C1 segment of cervical spinal cord (tissue), 14 donors: ENCODE measurements at regions not wholly inside any gene's neighbourhood (a gene's known extent, or its start where the extent isn't known, plus 50 kb on each side); places are given as distances from the start of the nearest gene placed in this dataset.
"Not testable (repeated sequence)": the region's sequence is repeated elsewhere in the genome, so short reads cannot be mapped to it uniquely, and the experiment has no call there.

Experiments
- DNase-seq, 14 donors: peaks; one replicate each; lab custom pipeline; 2025; lab: John Stamatoyannopoulos, UW

DNA sequence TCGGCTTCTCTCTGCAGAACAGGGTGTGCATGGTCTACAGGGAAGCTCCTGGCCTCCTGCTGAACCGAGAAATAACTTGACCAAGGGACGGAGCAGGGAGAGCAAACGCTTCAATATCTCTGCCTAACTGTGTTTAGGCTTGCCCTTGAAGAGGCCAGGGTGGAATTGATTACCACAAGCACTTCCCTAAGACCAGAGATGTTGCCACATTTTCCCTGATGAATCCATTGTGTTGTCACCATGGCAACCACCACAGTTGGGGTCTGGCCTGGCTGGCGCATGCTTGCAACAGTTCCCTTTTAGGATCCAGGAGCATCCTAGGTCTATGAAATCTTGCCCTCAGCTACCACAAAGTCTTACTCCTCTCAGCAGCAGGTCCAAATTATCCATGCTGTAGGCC lies 213.5 kb upstream of the SULF2 start:
- no peak for DNase-seq

DNA sequence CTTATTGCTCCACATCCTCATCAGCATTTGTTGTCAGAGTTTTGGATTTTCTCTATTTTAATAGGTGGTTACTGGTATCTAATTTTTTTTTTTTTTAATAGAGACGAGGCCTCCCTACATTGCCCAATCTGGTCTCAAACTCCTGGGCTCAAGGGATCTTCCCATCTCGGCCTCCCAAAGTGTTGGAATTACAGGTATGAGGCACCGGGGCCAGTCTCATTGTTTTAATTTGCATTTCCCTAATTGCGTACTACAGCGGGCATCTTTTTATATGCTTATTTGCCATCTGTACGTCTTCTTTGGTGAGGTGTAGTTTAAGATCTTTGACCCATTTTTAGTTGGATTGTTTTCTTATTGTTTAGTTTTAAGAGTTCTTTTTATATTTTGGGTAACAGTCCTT lies 210.4 kb upstream of the SULF2 start:
- no peak for DNase-seq

DNA sequence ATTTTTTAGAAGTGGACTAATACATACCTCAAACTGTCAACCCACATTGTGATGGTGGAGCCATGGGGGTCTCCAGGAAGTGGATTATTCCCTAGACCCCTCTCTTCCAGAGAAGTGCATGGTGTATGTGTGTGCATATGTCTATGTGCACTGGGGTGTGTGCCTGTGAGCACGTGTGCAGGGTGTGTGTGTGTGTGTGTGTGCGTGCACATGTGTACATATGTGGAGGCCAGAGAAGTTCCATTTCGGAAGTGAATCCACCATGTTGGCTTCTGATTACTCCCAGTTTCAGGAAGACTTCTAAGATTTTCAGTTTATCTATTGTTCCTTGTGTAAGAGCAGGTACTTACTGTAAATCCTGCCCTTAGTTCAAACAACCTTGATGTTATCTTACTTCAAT lies 208.5 kb upstream of the SULF2 start:
- DNase-seq, result no peak

DNA sequence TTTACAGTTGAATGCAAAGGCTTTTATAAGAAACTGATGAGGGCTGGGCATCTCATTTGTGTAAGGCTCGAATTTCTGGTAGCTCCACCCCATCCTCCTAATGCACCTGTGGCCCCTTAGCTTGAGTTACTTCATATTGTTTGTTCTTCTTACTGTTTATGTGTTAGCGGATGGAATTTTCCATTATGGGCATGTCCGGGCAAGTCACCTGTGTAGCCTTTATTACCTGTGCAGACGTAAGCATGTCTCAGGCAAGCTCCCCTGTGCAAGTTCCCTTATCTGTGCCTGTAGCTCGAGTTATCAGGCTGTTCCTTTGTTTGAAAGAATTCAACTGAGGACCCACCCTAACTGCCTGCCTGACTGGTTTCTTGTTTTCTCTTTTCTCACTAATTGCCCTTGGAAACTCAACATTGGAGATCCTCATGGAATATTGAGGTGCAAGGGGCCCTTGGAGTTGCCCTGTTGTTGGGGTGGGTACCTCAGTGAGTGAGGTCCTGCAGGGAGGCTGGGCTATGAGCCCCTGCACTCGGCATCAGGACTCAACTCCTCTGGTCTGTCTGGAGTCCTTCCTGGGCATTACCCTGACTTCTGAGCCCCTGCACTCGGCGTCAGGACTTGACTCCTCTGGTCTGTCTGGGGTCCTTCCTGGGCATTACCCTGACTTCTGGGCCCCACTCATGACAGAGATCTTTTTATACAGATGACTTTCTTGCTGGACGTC lies 207.9 kb upstream of the SULF2 start:
- no peak for DNase-seq

DNA sequence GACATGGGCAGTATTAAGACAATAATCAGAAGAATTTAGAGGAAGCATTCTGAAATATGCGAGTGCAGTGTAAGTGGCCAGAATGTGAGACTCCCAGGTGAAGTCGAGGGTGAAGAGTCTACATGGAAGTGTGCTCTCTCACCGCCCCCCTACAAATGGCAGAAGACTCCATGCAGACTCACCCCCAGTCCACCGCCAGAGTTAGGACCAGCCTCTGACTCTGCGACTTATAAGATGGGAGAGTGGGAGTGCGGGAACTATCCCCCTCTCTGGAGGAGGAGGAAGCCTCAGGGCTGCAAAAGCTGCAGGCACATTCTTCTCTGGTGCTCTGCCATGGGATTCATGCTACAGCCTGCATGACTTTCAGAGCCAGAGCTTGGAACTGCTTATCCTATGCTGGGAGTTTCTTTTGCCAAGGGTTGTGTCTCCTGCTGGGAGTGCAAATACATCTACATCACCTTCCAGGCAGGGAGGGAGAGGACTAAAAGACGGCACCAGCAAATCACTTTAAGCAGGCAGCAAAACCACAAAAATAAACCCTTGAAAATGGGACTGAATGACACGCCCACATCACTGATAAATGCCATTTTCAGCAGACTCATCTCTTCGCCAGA lies 206.7 kb upstream of the SULF2 start:
- no peak for DNase-seq

DNA sequence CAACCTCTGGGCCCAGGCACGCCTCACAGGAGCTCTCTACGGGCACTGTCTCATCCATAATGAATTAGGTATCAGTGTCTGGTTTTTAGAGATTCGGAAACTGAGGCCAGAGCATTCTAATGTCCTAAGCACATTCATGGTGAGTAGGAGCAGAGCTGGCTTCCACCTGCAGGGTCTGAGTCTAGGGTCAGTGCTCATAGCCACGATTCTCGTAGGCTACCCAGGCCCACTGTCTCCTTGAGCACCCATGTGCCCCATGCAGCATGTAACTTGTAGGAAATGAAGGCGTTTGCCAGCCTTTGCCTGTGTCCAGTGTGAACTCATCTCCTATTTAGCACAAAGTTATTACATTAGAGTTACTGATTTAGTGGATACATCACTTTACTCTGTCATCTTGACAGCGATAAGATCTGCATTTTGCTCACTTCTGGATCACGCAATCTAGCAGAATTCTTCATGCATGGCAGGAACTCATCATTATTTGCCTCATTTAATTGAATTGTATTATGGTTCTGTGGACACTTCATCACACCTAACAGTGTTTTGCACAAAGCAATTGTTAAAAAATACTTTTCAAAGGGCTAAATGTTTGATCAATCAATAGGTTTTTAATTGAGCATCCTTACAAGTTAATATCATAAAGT lies 205.3 kb upstream of the SULF2 start:
- DNase-seq, result no peak

DNA sequence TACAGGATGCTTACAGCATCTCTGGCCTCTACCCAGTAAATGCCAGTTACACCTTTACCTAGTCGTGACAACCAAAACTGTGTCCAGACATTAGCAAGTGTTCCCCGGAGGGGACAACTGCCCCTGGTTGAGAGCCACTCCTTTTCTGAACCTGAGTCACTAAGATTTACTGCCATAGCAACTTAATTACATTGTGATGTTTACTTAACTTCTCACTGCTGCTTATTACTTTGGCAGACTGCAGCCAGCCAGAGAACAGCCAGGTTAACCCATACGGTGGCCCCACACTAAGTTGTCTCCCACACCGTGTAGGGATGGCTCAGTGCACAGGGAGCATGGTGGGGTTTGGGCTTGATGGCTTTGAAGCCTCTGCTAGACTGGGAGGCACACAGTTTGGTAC lies 204.7 kb upstream of the SULF2 start:
- no peak for DNase-seq

DNA sequence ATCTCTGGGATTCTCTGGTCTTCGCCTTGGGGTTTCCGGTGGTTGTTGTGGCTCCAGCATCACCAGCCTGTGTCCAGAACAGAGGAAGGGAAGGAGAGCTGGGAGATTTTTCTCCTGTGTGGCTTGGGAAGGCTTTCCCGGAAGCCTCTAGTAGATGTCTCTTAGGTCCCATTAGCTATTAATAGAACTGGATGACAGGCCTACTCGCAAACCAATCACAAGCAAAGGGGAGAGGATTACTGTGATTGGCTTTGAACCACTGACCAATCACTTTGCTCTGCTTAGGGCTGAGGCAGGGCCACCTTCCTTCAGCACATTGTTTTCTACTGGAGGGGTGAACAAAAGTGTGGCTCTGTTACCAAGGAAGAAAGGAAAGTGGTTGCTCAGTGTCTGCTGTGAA lies 203.4 kb upstream of the SULF2 start:
- DNase-seq, result no peak

DNA sequence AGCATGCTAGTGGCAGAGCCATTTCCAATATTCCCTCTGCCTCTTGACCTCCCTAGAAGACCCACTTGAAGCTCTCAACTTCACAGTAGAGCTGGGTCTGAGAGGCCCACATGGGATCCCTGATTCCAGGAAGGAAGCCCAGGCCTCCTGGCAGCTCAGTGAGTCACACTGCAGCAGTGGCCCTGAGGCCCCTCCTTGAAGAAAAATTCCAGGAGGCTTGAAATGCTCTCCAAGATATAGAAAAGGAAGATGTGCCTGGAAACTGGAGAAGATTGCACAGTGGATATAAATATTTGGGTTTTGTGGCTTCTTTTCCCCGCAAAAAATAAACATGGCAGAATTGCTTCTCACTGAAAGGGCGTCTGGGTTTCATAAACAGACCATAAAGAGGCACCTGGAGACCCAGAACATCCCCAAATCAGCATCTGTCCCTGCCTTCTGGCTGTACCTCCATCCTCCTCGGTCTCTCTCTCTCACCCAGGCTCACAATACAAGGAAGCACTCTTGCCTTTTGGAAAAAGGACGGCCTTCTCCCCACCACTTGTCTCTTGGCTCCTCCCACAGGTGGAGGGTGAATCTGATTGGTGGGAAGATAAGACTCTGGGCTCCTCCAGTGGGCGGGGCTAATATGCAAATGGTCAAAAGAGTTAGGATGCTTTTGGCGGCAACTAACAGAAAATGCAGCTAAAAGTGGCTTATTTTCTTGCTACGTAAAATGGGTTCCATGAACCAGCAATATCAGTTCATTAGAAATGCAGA lies 200.0 kb upstream of the SULF2 start:
- no peak for DNase-seq

DNA sequence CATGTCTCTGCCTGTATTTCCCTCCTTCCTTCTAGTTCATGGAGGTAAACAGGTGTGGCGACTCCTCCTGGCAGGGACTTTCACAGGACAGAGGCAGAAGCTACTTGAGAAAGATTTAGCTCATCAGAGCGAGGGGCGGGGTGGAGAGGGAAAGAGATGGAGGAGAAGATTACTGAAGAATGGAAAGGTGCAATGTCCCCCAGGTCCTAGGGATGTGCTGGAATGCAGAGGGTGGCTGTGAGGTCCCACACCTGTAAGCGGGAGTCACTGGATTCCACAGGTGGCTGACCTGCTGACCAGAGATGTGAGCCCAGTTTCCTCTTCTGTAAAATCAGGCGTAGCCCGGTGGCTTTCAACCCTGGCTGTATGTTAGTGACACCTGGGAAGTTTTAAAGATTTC lies 199.2 kb upstream of the SULF2 start:
- no peak for DNase-seq

DNA sequence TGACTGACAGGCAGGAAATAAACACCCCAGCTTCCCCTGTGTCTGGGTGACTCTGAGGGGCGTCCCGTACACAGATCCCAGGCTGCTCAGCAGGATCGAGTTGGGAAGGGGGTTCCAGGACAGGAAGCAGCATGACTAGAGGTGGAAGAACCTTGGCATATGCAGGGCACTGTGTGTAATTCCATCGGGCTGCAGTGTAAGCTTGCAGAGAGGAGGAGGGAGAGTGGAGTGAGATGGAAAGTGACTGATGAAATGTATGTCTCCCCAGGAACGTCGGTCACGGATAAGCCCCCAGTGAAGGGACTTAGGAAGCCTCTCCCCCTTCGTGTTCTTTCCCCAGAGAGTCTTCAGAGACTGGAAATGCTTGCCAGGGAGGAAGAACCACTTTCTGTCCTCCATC lies 198.4 kb upstream of the SULF2 start:
- not testable (repeated sequence) for DNase-seq

DNA sequence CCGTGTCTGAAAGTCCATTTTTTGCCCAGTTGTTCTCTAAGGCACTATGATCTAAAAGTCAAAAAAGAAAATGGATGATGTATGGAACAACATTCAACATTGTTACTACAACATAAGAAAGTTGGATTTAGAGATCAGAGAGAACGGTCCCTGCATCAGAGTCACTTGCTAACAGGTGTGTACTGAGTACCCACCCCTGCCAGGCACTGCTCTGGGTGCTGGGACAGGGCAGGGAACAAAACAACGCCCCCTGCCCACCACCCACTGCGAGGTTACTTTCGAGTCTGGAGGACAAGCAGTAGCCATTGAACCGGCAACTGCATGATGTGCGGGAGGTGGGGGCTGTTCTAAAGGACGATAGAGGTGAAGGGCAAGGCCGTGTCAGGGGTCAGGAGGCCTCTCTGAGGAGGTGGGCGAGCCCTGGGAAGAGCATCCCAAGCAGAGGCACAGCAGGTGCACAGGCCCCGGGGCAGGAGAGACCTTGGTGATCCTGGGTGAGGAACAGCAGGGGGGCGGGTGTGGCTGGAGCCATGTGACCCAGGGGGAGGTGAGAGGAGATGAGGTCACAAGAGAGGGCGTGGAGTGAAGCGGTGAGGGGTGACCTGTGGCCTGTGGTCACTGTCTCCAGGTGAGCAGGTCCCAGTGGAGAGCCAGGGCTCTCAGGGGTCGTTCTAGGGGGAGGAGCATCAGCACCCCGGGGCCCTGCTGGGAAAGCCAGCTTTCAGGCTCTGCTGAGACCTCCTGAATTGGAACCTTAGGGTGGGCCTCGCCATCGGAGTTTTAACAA lies 197.5 kb upstream of the SULF2 start:
- no peak for DNase-seq

DNA sequence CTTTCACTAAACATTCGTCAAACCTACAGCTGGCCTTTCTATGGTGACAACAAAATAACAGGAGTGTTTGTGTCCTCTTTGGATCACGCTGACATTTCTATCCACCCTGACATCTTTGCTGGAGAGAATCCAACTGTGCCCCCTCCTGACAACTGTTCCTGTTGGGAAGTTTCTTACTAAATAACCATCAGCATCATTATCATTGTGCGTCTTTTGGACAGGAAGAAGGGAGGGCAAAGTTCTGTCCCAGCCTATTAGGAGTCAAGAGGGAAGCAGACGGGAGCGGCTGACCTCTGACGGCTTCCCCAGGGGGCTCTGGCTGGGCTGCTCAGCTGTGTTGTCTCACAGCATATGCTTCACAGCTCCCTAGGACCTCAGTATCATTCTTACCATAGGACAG lies 195.9 kb upstream of the SULF2 start:
- DNase-seq, result no peak

DNA sequence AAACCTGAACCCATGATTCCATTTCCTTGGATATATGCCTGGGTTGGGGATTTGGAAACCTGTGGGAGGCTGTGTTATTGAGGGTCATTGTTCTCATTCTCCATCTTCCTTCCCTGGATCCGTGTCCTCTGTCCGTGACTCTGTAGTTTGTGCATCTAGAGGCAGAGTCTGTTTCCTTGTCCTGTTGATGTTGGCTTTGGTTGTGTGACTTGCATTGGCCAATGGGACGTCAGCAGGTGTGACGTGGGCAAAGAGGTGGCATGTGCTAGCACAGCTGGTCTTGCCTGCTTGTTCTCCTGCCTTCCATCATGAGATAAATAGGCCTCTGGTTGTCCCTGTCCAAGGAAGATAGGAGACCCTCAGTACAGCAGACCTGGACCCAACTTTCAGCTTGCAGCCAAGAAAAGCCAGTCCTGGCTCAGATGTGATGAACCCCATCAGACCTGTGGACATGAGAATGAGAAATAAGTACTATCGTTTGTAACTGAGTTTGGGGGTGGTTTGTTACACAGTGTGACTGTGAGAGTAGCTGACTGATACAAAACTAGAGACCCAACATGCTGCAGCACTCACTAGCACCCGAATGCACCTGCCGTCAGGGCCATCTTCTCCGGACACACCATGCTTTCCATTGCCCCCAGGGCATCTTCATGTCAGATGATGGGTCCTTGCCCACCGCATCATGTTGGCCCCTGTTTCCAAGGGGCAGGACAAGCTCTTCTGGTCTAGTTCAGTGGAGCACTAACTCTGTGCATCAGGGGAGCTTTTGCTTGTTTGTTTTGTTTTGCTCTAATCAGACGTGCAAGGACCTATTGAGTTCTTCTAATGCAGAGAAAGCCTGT lies 195.3 kb upstream of the SULF2 start:
- DNase-seq, result no peak

DNA sequence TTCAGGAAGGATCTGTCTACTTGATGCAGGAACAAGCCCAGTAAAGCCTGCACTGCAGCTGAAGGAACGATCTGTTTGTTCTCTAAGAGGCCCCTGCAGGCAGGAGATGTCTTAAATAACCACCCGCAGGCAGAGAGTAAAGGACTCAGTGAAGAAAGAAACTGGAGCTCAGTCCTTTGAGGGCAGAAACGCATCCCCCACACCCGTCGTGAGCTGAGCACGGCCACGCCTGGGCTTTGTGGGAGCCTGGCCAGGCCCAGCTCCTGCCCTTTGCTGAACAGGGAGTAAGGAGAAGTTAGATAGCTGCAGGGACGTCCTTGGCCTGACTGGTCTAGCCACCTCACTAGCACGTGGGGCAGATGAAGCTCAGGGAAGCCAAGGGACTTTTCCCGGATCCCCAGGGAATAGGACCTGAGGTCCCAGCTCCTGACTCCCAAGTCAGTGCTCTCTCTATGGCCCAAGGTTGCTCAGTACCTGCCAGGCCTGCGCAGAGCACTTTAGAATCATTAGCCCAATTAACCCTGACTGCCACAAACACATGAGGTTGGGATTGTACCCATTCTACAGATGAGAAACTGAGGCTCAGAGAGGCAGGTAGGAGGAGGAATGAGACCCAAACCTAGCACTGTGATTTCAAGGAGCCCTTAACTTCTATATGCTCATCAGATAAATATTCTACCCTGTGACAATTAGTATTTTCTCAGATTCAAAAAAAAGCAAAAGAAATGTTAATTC lies 194.2 kb upstream of the SULF2 start:
- not testable (repeated sequence) for DNase-seq

DNA sequence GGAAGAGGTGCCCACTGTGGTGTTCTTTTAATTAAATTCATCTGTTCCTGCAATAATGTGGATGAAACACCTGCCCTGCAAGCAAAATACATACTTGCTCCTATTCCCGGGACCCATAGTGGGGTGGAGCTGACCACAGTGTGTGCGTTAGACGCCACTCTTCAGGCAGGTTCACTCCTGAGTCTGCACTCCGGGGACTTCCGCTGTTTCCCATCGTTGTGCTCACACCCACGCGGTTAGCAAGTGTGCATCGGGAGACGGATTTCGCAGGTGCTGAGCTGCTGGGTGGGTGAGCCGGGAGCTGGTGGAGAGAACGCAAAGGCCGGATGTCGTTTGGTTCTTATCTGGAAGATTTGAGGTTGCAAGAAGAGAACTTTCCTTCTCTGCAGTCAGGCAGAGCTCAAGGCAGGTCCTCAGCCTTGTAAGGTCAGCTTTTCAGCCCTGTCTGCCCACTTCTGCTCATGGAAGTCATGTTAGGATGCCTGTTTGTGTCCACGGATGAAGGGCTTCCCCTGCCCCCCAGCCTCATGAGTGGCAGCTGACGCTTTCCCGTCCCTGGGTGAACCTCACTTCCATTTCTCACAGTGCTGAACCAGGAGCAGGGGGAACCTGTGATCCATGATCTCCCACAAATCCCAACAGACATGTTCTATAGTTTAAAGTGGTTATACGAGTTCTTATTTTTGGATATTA lies 193.3 kb upstream of the SULF2 start:
- DNase-seq, result not testable (repeated sequence)

DNA sequence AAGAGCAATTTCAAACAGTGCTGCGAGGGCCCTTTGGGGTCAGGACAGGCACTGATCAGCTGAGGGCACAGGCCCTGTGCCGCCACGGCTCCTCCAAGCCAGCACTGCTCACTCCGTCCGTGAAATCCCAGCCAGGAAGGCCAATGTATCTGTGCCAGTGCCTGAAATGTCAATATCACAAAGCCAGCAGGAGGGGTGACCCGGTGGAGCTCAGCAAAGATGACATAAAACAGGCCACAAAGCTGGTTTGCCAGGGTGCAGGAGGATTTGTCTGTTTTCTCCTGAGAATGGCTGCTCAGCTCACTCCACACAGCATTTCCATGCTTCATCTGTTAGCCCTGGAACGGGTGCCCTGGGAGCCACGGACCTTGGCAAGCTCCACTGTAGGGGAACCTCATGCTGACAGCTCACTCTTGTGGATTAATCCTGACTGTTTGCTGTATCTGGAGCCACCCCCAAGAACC lies 192.5 kb upstream of the SULF2 start:
- peak in 4 of 14 donors; percentile 4 to 54 (median 16) for DNase-seq

DNA sequence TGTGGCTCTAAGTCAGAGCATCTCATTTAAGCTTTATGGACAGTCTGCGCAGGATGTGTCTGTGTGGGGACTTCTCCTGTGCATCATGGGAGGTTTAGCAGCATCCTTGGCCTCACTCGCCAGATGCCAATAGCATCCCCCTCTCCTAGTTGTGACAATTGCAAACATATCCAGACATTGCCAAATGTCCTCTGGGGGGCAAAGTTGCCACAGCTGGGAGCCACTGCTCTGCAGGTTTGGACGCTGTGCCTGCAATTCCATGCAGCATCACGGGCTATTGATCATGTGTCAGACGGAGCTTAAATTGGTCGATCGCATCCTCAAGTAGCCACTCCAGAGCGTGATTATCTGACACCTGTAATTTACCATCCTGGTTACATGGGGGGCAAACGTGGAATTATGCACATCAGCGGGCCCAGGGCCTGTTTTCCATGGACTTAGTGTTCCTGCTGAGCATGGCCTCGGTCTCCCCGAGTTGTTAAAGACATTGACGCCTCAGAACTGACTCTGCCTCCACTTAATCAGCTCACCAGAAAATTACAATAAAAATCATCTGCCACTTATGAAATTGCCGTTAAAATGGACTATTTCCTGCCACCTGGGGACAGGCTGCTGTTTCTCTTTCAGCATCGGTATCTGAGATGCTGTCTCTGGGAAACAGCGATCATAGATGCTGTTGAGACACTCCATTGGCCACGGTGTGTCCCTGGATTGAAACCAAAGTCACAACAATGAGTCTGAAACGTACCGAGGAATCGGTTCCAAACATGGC lies 191.9 kb upstream of the SULF2 start:
- not testable (repeated sequence) for DNase-seq
